HCT116 (cell line): ENCODE measurements at regions not wholly inside any gene's neighbourhood (a gene's known extent, or its start where the extent isn't known, plus 50 kb on each side); places are given as distances from the start of the nearest gene placed in this dataset.

ENCODE experiments used
- CTCF ChIP-seq, 3 experiments: fragments of 200-600 bp in 1 of 3; sonication (generic) in 1 of 3; IDR thresholded peaks in 2 of 3; conservative IDR thresholded peaks in 1 of 3; 2 replicates each; pipeline ENCODE4 v1.5.1; 2012 to 2017; ENCODE audit warnings: low read depth in 2 of 3, low read length in 2 of 3, antibody characterized with exemption in 1 of 3, borderline replicate concordance in 1 of 3, control low read depth in 1 of 3, mild to moderate bottlenecking in 1 of 3, mixed read lengths in 1 of 3, mixed run types in 1 of 3, moderate library complexity in 1 of 3; ENCODE audit not compliant: insufficient read depth in 1 of 3
- EZH2phosphoT487 ChIP-seq: fragments of 200-600 bp; IDR thresholded peaks from 2 replicates; pipeline ENCODE4 v1.6.1; 2018; ENCODE audit warnings: antibody characterized with exemption, borderline replicate concordance
- POLR2A ChIP-seq: IDR thresholded peaks from 2 replicates; pipeline ENCODE4 v1.7.0; 2011; ENCODE audit warnings: borderline replicate concordance; ENCODE audit not compliant: insufficient read depth, insufficient read length; ENCODE audit errors: extremely low read depth
- POLR2AphosphoS5 ChIP-seq: IDR thresholded peaks from 2 replicates; pipeline ENCODE4 v1.6.1; 2011; ENCODE audit warnings: mild to moderate bottlenecking, low read depth, low read length, moderate library complexity
- ZFX ChIP-seq: fragments of 450-650 bp; IDR thresholded peaks from 2 replicates; pipeline ENCODE4 v1.6.1; 2017

- TF ChIP-seq CTCF (IDR thresholded peaks at IDR 0.05 in 2 of 3, conservative IDR thresholded peaks at IDR 0.05 in 1 of 3; ENCODE audit: borderline replicate concordance in 1 of 3, insufficient read depth in 1 of 3, low read depth in 2 of 3, low read length in 2 of 3): no peak
- no peak for TF ChIP-seq POLR2A
- no peak for TF ChIP-seq ZFX
- TF ChIP-seq EZH2phosphoT487: no peak
- no peak for TF ChIP-seq POLR2AphosphoS5
Observed at GRCh38 chr2:181818058-181818680, 73.4 kb upstream of the ITPRID2 start.
